Pulmonary artery endothelial cell (primary cell): ENCODE measurements at regions not wholly inside any gene's neighbourhood (a gene's known extent, or its start where the extent isn't known, plus 50 kb on each side); places are given as distances from the start of the nearest gene placed in this dataset.

ENCODE experiments used
- DNase-seq: peaks from one replicate; pipeline ENCODE4 v3.0.0-alpha.2; 2011; ENCODE audit warnings: low read depth, low spot score

GRCh38 chr3:187618722-187619121 lies 51.5 kb downstream of the SST start:
- DNase-seq, result no peak

GRCh38 chr3:187617213-187617612 lies 53.0 kb downstream of the SST start:
- no peak for DNase-seq

GRCh38 chr3:187616307-187616972 lies 53.8 kb downstream of the SST start:
- peak; percentile 7 for DNase-seq

- no peak for DNase-seq
Measured at GRCh38 chr3:187615630-187616029, 54.6 kb downstream of the SST start.

- no peak for DNase-seq
Measured at GRCh38 chr3:187612656-187613055, 57.5 kb downstream of the SST start.

- DNase-seq, result no peak
Measured at GRCh38 chr3:187610981-187611511, 59.1 kb downstream of the SST start.

- no peak for DNase-seq
Measured at GRCh38 chr3:187594272-187594671, 75.9 kb downstream of the SST start.

GRCh38 chr3:187593451-187593850 lies 76.7 kb downstream of the SST start:
- DNase-seq, result no peak

GRCh38 chr3:187590861-187591576 lies 79.2 kb downstream of the SST start:
- no peak for DNase-seq

- DNase-seq, result no peak
Measured at GRCh38 chr3:187587076-187587475, 83.1 kb downstream of the SST start.

GRCh38 chr3:187586226-187586625 lies 84.0 kb downstream of the SST start:
- DNase-seq, result no peak

GRCh38 chr3:187572441-187572840 lies 97.8 kb downstream of the SST start:
- no peak for DNase-seq

GRCh38 chr3:187571701-187572100 lies 98.5 kb downstream of the SST start:
- no peak for DNase-seq

- no peak for DNase-seq
Measured at GRCh38 chr3:187570776-187571175, 99.4 kb downstream of the SST start.

GRCh38 chr3:187568171-187568570 lies 102.0 kb downstream of the SST start:
- DNase-seq, result no peak

- DNase-seq, result no peak
Measured at GRCh38 chr3:187567661-187568121, 102.5 kb downstream of the SST start.

GRCh38 chr3:187567021-187567420 lies 103.2 kb downstream of the SST start:
- no peak for DNase-seq

- DNase-seq, result no peak
Measured at GRCh38 chr3:187565701-187566100, 104.5 kb downstream of the SST start.

GRCh38 chr3:187558990-187559389 lies 111.2 kb downstream of the SST start:
- DNase-seq, result no peak

GRCh38 chr3:187551416-187551815 lies 118.8 kb downstream of the SST start:
- DNase-seq, result no peak

- no peak for DNase-seq
Measured at GRCh38 chr3:187550446-187550845, 119.7 kb downstream of the SST start.

- no peak for DNase-seq
Measured at GRCh38 chr3:187545366-187545765, 124.8 kb downstream of the SST start.

- no peak for DNase-seq
Measured at GRCh38 chr3:187544326-187544725, 125.9 kb downstream of the SST start.
